Loucy (cell line): ENCODE measurements at regions not wholly inside any gene's neighbourhood (a gene's known extent, or its start where the extent isn't known, plus 50 kb on each side); places are given as distances from the start of the nearest gene placed in this dataset.

Experiments used
- H2AFZ ChIP-seq: fragments of 200-600 bp; sonication (generic); 2 replicates; pipeline ENCODE4 v1.6.0; 2016; ENCODE audit warnings: antibody characterized with exemption, mild to moderate bottlenecking, low read length, moderate library complexity
- H3F3A ChIP-seq: fragments of 200-600 bp; 2 replicates; pipeline ENCODE4 v1.6.0; 2016; ENCODE audit warnings: antibody characterized with exemption, low read depth, mild to moderate bottlenecking
- H3K27me3 ChIP-seq: fragments of 200-600 bp; sonication (generic); 2 replicates; pipeline ENCODE4 v1.6.1; 2014; ENCODE audit warnings: low read length, mild to moderate bottlenecking; ENCODE audit not compliant: insufficient read depth, poor library complexity, severe bottlenecking
- H3K36me3 ChIP-seq: fragments of 200-600 bp; sonication (generic); 2 replicates; pipeline ENCODE4 v1.6.1; 2016; ENCODE audit warnings: low read length; ENCODE audit not compliant: insufficient read depth
- H3K4me1 ChIP-seq: fragments of 200-600 bp; sonication (generic); 2 replicates; pipeline ENCODE4 v1.5.1; 2014; ENCODE audit warnings: low read length, mild to moderate bottlenecking; ENCODE audit not compliant: insufficient read depth, poor library complexity, severe bottlenecking
- H3K4me2 ChIP-seq: fragments of 200-600 bp; sonication (generic); 2 replicates; pipeline ENCODE4 v1.6.0; 2014; ENCODE audit warnings: antibody characterized with exemption, low read length, low read depth, mild to moderate bottlenecking; ENCODE audit not compliant: poor library complexity, severe bottlenecking
- H3K4me3 ChIP-seq: fragments of 200-600 bp; sonication (generic); 2 replicates; pipeline ENCODE4 v1.5.1; 2014; ENCODE audit warnings: low read length, mild to moderate bottlenecking, mixed read lengths; ENCODE audit not compliant: poor library complexity, severe bottlenecking
- H3K79me2 ChIP-seq: fragments of 200-600 bp; sonication (generic); 2 replicates; pipeline ENCODE4 v1.6.1; 2014; ENCODE audit warnings: low read length; ENCODE audit not compliant: insufficient read depth
- H3K9ac ChIP-seq: fragments of 200-600 bp; sonication (generic); 2 replicates; pipeline ENCODE4 v1.6.0; 2014; ENCODE audit warnings: mild to moderate bottlenecking, low read depth, low read length, moderate library complexity; ENCODE audit not compliant: poor library complexity, severe bottlenecking
- H3K9me2 ChIP-seq: fragments of 200-600 bp; sonication (generic); replicated peaks from 2 replicates; pipeline ENCODE4 v1.6.1; 2016; ENCODE audit warnings: low read depth, low read length, mixed read lengths
- H3K9me3 ChIP-seq: fragments of 200-600 bp; sonication (generic); 2 replicates; pipeline ENCODE4 v1.6.1; 2014; ENCODE audit warnings: mild to moderate bottlenecking, antibody characterized with exemption, low read length, low read depth; ENCODE audit not compliant: insufficient read depth
- H4K20me1 ChIP-seq: fragments of 200-600 bp; sonication (generic); 2 replicates; pipeline ENCODE4 v1.6.0; 2014; ENCODE audit warnings: antibody characterized with exemption, low read length, mild to moderate bottlenecking; ENCODE audit not compliant: insufficient read depth, poor library complexity, severe bottlenecking
- CTCF ChIP-seq: fragments of 200-600 bp; sonication (generic); conservative IDR thresholded peaks from 2 replicates; pipeline ENCODE4 v1.5.1; 2014; ENCODE audit warnings: mild to moderate bottlenecking, antibody characterized with exemption, low read length
- EZH2phosphoT487 ChIP-seq: fragments of 200-600 bp; IDR thresholded peaks from 2 replicates; pipeline ENCODE4 v1.6.1; 2018; ENCODE audit warnings: antibody characterized with exemption, mild to moderate bottlenecking, moderate library complexity, borderline replicate concordance

DNA sequence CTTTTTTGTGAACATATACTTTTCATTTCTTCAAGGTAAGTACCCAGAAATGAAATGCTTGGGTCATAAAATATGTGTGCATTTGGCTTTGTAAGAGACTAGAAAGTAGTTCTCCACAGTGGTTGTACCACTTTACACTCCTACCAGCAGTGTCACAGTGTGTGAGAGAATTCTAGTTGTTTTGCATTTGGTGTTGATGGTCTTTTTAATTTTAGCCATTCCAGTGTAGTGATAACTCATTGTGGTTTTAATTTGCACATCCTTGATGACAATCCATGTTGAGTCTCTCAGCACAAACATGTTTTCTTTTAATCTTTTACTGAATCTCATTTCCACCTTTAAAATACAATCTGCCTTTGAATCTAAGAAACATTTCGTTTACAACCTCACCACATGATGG, 402.5 kb upstream of the ETAA1 start:
- Histone ChIP-seq H3K27me3 (no peaks in the 10 kb centered on the region), H3K9me3 (no peaks in the 10 kb centered on the region), H3K36me3 (no peaks in the 10 kb centered on the region), H3F3A (no peaks in the 10 kb centered on the region), H4K20me1 (no peaks in the 10 kb centered on the region), H3K9ac (no peak overlapping the region), H2AFZ (no peak overlapping the region), H3K4me1 (no peaks in the 10 kb centered on the region), H3K4me3 (no peak overlapping the region), H3K4me2 (no peak overlapping the region), H3K79me2 (no peaks in the 10 kb centered on the region), H3K9me2 (no peaks in the 10 kb centered on the region)
- TF ChIP-seq EZH2phosphoT487, result no peak
- no peak for TF ChIP-seq CTCF

GRCh38 chr2:66995636-66996035, 401.5 kb upstream of the ETAA1 start:
- Histone ChIP-seq H3K36me3 (no peaks in the 10 kb centered on the region), H3K9me3 (no peaks in the 10 kb centered on the region), H3K4me2 (no peak overlapping the region), H3K4me1 (no peaks in the 10 kb centered on the region), H4K20me1 (no peaks in the 10 kb centered on the region), H3K79me2 (no peaks in the 10 kb centered on the region), H3K4me3 (no peak overlapping the region), H3K27me3 (no peaks in the 10 kb centered on the region), H3K9me2 (no peaks in the 10 kb centered on the region), H3K9ac (no peak overlapping the region), H3F3A (no peaks in the 10 kb centered on the region), H2AFZ (no peak overlapping the region)
- TF ChIP-seq EZH2phosphoT487, result no peak
- no peak for TF ChIP-seq CTCF

- Histone ChIP-seq H3K4me1 (no peaks in the 10 kb centered on the region), H3K36me3 (no peaks in the 10 kb centered on the region), H3F3A (no peaks in the 10 kb centered on the region), H3K4me2 (no peak overlapping the region), H2AFZ (no peak overlapping the region), H3K27me3 (no peaks in the 10 kb centered on the region), H4K20me1 (no peaks in the 10 kb centered on the region), H3K79me2 (no peaks in the 10 kb centered on the region), H3K4me3 (no peak overlapping the region), H3K9me3 (no peaks in the 10 kb centered on the region), H3K9me2 (no peaks in the 10 kb centered on the region), H3K9ac (no peak overlapping the region)
- no peak for TF ChIP-seq EZH2phosphoT487
- no peak for TF ChIP-seq CTCF
These were observed 394.3 kb upstream of the ETAA1 start for GRCh38 chr2:67002618-67003371.
